HG03460 (cell line): ENCODE measurements at regions not wholly inside any gene's neighbourhood (a gene's known extent, or its start where the extent isn't known, plus 50 kb on each side); places are given as distances from the start of the nearest gene placed in this dataset.

Experiments
- ATAC-seq: cut with Tn5 transposase; IDR thresholded peaks from one replicate; pipeline ENCODE4 v1.9.1; 2021; ENCODE audit not compliant: unreplicated experiment

DNA sequence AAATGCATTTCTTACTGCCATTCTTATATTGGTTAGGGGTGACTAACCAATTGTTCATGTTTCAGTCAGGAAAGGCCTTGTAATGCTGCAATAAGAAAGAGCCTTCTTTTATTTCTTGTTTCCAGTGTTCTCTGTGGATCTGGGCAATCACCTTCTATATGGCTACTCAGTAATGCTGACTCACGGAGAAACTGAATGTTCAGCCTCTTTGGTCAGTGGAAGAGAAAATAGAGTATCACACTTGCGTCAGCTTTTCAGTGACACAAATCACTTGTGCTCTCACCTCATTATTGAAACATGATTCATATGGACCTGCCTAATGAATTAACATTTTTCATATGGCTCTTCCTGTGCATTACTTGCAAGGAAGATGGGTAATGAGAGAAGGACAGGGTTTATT lies 243.9 kb upstream of the POT1 start:
- no peak for ATAC-seq

DNA sequence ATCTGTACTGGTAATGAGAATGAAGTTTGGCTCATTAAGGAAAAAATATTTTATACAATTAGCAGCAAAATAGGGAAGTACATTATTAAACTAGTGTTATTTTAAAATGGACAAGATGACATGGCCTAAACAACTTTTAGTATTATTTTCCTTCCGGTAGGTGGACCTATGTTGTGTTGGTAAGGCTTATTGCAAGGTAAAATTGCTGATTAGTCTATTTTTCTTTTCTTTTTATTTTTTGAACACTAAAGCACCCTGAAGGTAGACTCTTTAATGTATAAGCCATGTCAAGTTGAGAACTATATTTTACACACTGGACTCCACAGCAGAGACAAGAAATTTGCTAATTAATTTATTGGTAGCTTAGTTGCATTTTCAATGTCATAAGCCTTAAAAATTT lies 239.5 kb upstream of the POT1 start:
- ATAC-seq: no peak

DNA sequence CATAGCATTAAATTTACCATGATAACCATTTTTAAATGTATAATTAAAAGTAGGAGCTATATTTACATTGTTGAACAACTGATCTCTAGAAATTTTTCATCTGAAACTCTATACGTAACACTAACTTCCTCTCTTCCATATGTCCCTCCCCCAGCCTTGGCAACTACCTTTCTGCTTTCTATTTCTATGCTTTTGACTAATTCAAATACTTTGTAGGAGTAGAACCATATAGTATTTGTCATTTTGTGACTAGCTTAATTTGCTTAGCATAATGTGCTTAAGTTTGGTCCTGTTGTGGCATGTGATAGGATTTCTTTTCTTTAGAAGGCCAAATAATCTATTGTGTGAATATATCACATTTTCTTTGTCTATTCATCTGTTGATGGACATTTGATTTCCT lies 225.3 kb upstream of the POT1 start:
- no peak for ATAC-seq

DNA sequence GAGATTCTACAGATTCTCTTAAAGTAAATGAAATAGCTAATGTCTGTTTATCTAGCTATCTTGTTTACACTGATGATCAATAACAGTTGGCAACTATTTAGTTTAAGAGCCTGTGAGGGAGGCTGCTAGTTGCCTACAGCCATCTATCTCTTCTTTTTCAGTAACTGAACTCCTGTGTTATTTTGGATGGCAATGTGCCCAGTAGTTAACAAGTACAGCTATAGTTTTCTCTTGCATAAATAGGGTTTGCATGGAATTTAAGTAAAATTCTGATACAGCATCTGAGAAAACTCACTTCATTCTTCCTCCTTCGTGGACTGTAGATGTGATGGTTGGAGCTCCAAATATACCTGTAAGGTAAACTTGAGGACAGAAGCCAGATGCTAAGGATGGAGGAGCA lies 219.5 kb upstream of the POT1 start:
- ATAC-seq: no peak

DNA sequence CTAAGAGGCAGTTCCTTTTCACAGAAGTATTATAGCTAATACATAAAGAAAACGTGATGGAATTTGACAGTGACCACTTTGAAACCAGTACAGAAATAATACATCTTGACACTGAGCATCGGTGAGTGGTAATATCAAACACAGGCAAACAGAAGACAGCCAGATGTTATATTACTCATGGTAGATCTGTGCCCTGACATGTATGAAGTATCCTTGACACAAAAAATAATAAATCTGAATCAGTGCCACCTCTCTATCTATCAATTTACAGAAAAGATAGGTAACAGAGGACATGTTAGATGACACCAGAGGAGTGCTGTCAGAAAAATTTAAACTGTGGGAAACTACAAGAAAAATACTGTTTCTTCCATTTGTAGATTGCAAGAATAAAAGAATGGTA lies 217.4 kb upstream of the POT1 start:
- no peak for ATAC-seq

DNA sequence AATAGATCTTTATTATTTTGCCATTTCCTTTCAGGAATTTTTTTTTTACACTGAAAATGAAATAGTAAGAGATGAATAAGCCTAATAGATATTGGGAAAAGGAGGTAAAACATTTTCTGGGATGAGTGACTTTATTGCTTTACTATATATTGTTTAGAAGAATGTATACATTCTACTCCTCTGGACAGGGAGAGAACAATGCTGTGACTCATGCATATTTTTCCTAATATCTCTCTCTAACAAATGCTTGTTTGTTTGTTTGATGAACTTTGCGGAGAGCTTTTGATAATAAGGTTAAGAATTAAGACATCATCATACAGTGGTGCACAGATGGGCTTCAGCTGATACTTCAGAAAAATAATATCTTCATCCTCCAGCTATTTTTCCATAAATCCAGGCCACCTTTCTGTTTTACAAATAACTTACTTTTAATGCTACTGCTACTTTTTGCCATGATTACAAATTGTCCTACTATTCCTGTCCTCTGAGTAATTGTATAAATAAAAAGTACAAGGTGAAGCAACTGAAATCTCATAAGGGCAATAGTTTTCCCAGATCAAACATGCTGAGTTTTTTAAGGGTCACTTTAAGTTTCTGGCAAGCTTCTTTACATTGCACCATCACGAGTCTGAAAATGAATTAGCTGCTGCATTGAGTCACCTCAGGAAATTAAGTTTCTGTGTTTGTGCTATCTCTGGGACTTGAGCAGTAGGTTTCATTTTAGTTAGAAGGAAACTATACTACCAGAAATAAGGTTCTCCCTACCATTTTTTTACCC lies 207.3 kb upstream of the POT1 start:
- no peak for ATAC-seq

DNA sequence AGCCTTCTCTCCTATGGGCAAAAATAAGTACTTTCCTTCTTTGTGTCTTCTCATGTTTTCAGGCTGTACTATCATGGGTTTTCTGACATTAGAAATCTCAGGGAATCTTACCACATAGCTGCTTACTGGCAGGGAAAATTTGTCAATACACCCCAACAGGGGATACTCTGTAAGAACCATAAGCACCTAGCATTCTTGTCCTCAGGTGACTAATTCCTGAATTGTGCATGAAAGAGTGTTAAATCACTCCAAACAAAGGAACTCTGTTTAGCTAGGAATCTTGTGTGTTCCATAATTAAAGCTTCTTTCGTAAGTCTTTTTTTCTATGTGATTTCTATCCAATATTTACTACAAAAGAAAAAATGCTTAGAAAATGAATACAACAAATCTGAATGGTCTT lies 206.7 kb upstream of the POT1 start:
- no peak for ATAC-seq

DNA sequence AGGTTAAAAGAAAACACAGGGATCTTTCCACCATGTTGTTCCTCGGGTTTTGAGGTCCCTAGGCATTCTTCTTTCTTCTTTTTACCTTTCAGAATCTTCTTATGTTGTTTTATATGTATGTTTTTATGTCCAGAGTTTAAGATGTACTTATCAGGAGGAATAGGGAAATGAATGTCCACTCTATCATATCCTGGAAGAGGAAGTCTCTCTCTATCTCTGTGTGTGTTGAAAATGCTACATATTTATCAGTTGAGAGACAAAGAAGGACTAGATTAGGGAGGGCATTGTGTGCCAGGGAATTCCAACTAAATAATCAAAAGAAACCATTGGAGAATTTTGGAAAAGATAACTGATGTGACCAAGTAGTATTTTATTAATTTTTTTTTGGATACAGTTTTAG lies 200.5 kb upstream of the POT1 start:
- ATAC-seq: no peak

DNA sequence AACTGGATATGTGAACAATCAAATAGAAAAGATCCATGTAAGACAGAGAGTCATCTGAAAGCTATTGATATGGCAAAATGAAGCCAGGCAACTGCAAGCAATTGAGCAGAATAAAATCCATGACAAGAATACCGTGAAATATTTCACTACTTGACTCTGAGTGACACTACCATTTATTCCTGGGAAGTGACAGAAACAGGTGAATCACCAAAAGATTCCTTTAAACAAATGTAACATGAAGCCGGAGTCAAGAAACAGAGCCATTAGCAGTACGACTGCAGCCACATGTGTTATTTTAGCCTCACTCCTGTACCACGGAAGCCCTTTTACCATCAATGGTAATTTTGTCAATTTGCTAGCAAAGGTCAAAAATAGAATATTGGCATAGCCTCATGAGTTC lies 197.7 kb upstream of the POT1 start:
- ATAC-seq: no peak

DNA sequence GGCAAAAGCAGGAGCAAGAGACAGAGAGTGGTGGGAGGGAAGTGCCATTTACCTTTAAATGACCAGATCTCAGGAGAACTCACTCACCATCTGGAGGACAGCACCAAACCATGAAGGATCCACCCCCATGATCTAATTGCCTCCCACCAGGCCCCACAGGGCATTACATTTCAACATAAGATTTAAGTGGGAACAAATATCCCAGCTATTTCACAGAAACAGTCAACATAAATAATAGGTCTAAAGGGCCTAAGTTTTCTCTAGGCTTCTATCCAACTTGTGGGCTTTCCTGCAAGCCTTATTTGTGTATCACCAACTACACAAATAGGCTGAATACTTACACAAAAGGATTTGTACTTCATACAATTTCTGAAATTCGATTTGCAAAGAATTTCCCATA lies 196.8 kb upstream of the POT1 start:
- ATAC-seq: no peak

DNA sequence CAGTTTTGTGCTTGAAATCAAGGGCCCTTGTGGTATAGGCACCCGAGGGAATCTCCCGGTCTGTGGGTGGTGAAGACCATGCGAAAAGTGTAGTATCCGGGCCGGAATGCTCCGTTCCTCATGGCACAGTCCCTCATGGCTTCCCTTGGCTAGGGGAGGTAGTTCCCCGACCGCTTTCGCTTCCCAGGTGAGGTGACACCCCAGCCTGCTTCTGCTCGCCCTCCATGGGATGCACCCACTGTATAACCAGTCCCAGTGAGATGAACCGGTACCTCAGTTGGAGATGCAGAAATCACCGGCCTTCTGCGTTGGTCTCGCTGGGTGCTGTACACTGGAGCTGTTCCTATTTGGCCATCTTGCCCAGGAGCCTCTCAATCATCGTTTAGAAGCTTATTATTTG lies 195.7 kb upstream of the POT1 start:
- no peak for ATAC-seq

DNA sequence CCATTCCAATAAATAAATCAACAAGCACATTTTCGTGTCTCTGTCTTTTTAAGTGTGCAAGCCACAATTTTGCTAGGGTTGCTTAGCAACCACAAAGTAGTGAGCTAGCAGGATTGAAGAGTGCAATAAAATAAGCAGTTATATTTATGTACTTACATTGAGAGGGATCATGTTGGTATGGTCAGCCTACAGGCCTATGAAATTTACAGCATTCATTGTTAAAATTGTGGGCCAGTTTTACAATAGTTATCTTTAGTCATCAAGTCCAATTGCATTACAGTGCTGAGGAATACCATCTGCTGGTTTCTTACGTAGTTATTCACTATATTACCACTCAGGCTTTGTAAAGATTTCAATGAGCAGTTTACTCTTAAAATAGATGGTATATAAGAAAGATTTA lies 192.5 kb upstream of the POT1 start:
- ATAC-seq: no peak

DNA sequence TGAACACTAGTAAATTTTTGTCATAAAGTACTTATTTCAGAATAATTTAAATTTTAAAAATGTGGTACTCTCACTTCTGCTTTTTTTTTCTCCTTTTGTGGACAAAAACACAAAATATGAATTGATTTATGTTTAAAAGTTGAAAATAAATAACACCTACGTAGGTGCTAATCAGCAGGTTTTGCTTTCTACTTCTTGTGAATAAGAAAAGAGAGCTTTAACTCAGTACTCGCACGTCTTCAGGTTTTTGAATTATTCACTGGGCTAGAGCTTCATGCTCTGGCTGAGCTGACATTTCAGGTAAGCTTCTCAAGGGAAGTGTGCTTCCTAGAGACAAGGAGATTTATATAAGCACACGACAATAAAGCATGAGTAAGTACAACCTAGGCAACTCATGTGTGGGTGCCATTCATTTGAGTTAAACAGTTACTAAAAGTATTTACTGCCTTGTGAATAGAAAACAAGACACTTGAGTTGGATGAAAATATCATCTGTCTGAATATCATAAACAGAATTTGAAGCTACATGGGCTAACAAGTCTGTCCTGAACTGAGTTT lies 190.0 kb upstream of the POT1 start:
- ATAC-seq: no peak

DNA sequence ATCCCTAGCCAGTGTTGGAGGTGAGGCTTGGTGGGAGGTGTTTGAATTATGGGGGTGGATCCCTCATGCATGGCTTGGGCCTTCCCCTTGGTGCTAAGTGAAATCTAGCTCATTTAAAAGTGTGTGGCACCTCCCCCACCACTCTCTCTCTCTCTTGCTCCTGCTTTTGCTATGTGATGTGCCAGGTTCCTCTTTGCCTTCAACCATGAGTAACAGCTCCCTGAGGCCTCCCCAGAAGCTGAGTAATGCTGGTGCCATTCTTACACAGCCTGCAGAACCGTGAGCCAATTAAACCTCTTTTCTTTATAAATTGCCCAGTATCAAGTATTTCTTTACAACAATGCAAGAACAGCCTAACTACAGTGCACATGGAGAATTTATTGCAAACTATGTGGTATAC lies 188.8 kb upstream of the POT1 start:
- ATAC-seq: no peak

DNA sequence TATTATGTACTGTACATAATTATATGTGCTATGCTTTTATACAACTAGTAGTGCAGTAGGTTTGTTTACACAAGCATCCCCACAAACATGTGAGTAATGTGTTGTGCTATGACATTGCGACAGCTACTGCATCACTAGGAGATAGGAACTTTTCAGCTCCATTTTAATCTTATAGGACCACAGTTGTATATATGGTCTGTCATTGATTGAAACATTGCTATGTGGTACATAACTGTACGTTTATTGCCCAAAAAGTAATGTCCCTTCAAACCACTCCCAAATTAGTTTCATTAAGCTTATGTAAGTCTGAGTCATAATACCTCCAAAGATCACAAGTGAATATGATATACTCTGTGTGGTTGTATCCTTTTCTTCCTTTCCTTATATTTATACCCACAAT lies 183.2 kb upstream of the POT1 start:
- no peak for ATAC-seq

DNA sequence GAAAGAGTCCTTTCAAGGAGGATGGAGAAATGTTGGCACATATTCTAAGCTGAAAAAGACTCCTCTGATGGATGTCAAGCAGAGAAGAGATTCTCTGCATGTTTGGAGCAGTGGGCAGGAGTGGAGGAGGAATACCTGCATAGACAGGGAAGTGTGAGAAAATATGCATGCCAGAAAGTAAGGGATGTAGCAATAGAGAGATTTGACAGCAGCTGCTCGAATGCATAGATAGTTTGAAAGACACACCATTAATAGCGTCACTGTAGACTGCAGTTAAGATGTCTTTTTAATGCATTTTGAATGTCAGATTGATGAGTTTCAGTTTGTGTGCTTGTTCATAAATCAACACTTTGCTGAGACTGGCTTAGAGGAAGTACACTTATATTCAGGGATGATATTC lies 169.9 kb upstream of the POT1 start:
- ATAC-seq: no peak

DNA sequence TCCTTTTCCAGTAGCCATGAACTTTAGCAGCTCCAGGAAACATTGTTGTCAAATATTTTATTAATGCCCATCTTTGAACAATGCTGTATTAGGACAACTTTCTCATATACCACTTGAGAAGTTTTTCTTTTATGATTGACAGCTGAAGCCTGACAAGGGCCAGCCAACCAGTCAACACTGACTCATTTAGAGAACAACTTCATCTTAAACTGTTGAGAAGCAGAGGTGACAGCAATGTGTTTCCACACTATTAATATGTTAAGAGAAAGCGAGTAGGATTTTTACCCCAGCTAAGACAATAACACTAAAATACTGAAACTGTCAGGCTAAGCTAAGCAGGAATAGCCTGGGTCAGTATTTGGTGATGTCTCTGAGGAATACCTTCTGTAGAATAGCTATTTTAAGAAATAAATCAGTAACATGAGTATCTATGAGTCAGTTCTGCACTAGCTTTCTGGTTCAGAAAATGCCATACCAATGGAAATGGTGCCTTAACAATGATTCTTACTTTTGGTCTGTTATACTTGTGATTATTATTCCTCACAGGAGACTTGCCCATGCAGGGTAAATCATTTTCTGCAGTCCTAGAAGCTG lies 168.8 kb upstream of the POT1 start:
- ATAC-seq: peak; percentile 83

DNA sequence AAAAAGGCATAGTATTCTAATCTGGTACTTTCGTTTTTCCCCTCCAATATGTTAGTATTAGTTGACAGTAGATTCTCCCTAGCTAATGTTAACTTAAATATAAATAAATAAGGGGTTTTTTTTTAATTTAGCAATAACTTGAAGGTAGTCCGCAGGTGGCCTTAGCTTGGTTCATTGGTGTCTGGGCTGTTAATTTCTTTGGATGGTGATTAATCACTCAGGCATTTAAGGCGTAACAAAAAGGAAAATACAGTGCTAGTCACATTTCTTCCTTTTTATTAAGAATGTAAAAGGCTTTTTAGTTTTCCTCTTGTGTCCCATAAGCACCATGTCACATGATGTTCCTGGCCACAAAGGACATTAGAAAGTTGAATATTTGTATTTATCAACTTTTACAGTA lies 161.0 kb upstream of the POT1 start:
- ATAC-seq: no peak

DNA sequence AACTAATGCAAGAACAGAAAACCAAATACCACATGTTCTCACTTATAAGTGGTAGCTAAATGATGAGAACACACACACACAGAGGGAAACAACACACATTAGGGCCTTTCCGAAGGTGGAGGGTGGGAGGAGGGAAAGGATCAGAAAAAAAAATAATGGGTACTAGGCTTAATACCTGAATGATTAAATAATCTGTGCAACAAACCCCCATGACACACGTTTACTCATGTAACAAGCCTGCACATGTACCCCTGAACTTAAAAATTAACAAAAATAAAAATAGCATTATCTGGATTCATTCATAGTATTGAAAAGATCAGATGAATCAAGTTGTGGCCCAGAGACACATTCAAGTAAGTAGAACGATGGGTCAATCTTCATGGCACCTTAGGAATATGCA lies 159.5 kb upstream of the POT1 start:
- no peak for ATAC-seq

DNA sequence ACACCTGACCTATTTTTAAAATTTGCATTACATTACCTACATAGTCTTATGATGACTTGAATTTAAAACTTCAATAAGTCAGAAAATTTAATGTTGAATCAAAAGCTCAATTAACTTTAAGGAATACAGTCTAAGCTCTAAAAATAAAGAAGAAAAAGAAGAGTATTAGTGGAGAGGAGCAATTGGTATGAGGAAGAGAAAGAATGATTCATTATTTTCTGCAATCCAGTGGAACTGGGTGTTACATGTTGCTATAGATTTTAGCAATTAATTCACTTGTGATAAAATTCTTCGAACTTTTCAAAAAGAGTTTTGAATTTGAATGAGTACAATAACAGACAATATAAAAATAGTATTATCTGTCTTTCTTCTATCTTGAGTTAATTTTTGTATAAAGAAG lies 158.9 kb upstream of the POT1 start:
- no peak for ATAC-seq

DNA sequence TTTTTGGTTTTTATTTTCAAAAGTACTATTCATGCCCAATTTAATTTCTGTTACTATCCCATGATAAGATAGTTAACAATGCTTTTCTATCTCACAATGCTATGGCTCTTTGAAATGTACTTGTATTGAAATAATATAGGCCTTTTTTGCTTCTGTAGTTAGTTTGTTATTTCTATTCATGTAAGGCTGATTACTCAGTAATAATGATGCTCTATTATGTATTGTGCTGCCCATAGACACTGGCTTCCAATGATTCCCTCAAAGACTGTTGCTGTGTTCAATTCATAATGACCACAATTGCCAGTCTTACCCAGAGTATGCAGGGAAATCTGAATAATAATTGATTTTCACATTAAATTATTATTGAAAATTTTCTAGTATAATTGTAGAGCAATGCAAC lies 155.5 kb upstream of the POT1 start:
- no peak for ATAC-seq

DNA sequence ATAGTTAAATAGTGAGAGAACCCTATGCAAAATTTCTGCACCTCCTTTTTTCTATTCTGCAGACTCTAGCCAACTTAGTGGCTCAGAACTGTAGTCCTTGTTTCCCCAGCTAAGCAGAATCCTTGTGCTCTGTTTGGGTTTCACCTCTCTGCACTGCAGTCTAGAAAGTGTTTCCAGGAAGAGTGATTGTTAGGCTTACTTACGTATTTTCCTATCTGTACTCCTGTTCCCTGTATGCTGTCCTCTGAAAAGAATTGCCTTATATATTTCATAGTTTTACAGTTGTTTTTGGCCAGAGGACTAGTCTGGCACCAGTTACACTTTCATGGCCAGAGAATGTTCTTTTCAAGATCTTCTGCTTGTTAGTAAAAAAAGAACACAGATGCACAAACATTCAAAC lies 154.6 kb upstream of the POT1 start:
- ATAC-seq: no peak

DNA sequence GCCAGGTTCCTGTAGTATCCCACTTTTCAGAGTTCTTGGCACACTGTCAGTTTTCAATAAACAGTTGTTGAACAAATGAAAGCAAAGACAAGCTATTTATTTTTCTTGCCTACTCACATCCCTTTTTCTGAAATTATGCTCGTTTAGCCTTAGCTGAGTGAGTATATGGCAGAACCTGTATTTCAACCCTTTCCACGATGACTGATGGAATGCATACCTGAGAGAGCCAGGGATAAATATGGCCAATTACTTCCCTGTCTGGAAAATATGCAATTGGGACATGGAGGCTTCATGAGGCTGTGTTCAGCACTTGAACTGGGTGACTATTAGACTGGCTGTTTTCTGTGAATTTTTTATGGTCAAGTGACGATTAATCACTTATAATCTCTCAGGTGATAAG lies 144.5 kb upstream of the POT1 start:
- no peak for ATAC-seq
